ENCODE measurements at regions not wholly inside any gene's neighbourhood (a gene's known extent, or its start where the extent isn't known, plus 50 kb on each side); places are given as distances from the start of the nearest gene placed in this dataset.

- Histone ChIP-seq H3K27ac (no peak overlapping the region), H3K36me3 (no peaks in the 10 kb centered on the region), H3K27me3 (no peaks in the 10 kb centered on the region), H3K9me3 (no peaks in the 10 kb centered on the region), H3K4me1 (ENCODE audit: insufficient read depth) (no peaks in the 10 kb centered on the region), H3K4me3 (no peak overlapping the region)
- WGBS, 3 donors: 82 to 85% (median 83%) methylated on average over 6 of the region's 6 CpGs
- TF ChIP-seq EP300 (IDR thresholded peaks at IDR 0.05): no peak
- intact Hi-C loops (cut with DNase I): no loop called here
- no peak for DNase-seq
Measured at GRCh38 chr3:177992993-177993970, 543.0 kb upstream of the KCNMB2 start.

- intact Hi-C loops (cut with DNase I): no loop called here
Measured at GRCh38 chr3:177994976-177995375, 541.3 kb upstream of the KCNMB2 start.

GRCh38 chr3:177995381-177996085 lies 540.7 kb upstream of the KCNMB2 start:
- H3K36me3 ChIP-seq: no peaks in the 10 kb centered on the region
- H3K4me1 ChIP-seq (ENCODE audit: insufficient read depth): no peaks in the 10 kb centered on the region
- no peak for TF ChIP-seq EP300 (IDR thresholded peaks at IDR 0.05)
- TF ChIP-seq CTCF (IDR thresholded peaks at IDR 0.05): no peak
- TF ChIP-seq POLR2A (IDR thresholded peaks at IDR 0.05): no peak
- intact Hi-C loops (cut with DNase I): no loop called here
- no peaks in the 10 kb centered on the region for H3K27me3 ChIP-seq
- 52 to 70% (median 60%) methylated on average over 1 of the region's 1 CpG for WGBS, 3 donors
- no peak for DNase-seq
- no peak overlapping the region for H3K27ac ChIP-seq
- no peaks in the 10 kb centered on the region for H3K9me3 ChIP-seq
- no peak overlapping the region for H3K4me3 ChIP-seq

More at GRCh38 chr3:177994976-177995375, 541.3 kb upstream of the KCNMB2 start:
- no peak overlapping the region for H3K4me3 ChIP-seq
- no peaks in the 10 kb centered on the region for H3K9me3 ChIP-seq
- TF ChIP-seq EP300 (IDR thresholded peaks at IDR 0.05): no peak
- TF ChIP-seq CTCF (IDR thresholded peaks at IDR 0.05): no peak
- TF ChIP-seq POLR2A (IDR thresholded peaks at IDR 0.05): no peak
- DNase-seq: no peak
- H3K4me1 ChIP-seq (ENCODE audit: insufficient read depth): no peaks in the 10 kb centered on the region
- no peak overlapping the region for H3K27ac ChIP-seq
- H3K36me3 ChIP-seq: no peaks in the 10 kb centered on the region
- H3K27me3 ChIP-seq: no peaks in the 10 kb centered on the region

DNA sequence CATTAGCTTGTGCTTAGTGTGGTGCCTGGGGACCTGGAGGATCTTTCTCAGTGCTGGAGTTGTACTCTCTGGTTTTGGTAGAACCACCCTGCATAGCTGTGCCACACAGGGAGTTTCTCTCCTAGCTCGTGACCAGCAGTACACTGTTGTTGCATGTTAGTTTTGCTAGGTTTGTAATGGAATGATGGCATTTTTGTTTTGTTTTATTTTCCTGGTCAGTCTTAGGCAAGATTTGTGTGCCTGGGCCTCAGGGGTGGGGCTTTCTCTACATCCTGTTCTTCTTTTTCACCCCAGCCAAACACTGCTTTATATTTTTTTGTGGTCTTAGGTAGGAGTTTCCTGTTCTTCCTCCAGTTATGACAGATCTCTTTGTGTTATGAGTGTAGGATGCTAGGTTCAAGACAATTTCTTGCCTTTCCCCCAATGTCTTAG lies 534.5 kb upstream of the KCNMB2 start:
- TF ChIP-seq POLR2A (IDR thresholded peaks at IDR 0.05) (no peak), EP300 (IDR thresholded peaks at IDR 0.05) (no peak), CTCF (IDR thresholded peaks at IDR 0.05) (no peak)
- H3K36me3 ChIP-seq: no peaks in the 10 kb centered on the region
- WGBS, 3 donors: 79 to 92% (median 88%) methylated on average over 1 of the region's 1 CpG
- intact Hi-C loops (cut with DNase I): no loop called here
- H3K4me1 ChIP-seq (ENCODE audit: insufficient read depth): no peaks in the 10 kb centered on the region
- H3K27me3 ChIP-seq: no peaks in the 10 kb centered on the region
- H3K9me3 ChIP-seq: no peaks in the 10 kb centered on the region
- no peak overlapping the region for H3K27ac ChIP-seq
- H3K4me3 ChIP-seq: no peak overlapping the region
- DNase-seq: no peak

- Histone ChIP-seq H3K9me3 (no peaks in the 10 kb centered on the region), H3K4me1 (ENCODE audit: insufficient read depth) (no peaks in the 10 kb centered on the region), H3K4me3 (no peak overlapping the region), H3K27me3 (no peaks in the 10 kb centered on the region), H3K36me3 (no peaks in the 10 kb centered on the region), H3K27ac (no peak overlapping the region)
- TF ChIP-seq CTCF (IDR thresholded peaks at IDR 0.05): no peak
- TF ChIP-seq POLR2A (IDR thresholded peaks at IDR 0.05): no peak
- TF ChIP-seq EP300 (IDR thresholded peaks at IDR 0.05): no peak
- DNase-seq: no peak
- intact Hi-C loops (cut with DNase I): no loop called here
Measured at GRCh38 chr3:178002113-178002512, 534.1 kb upstream of the KCNMB2 start.

Data from ovary (tissue), 7 donors.